HepG2 (cell line): ENCODE measurements at regions not wholly inside any gene's neighbourhood (a gene's known extent, or its start where the extent isn't known, plus 50 kb on each side); places are given as distances from the start of the nearest gene placed in this dataset.
"Not testable (repeated sequence)": the region's sequence is repeated elsewhere in the genome, so short reads cannot be mapped to it uniquely, and the experiment has no call there.

Source experiments
- ATAC-seq: fragments of 200-7000 bp; cut with Tn5 transposase; 3 replicates; pipeline ENCODE4 v1.9.1; 2020; ENCODE audit warnings: mild to moderate bottlenecking, moderate library complexity
- BruUV-seq: library from RNA; stranded (reverse); fragments of 400-500 nt; replicated peaks from 2 replicates; lab custom pipeline; 2021; lab: Mats Ljungman, UMichigan
- CTCF ChIA-PET: fragments of 300-600 bp; formaldehyde crosslinking; extraction: SDS; loops from one replicate; lab custom pipeline; 2021; ENCODE audit warnings: low total read pairs, inconsistent platforms, low intra/inter-chr PET ratio; lab: Yijun Ruan, JAX
- POLR2A ChIA-PET: fragments of 350-600 bp; sonication (Branson Sonifier 250); formaldehyde crosslinking; loops from one replicate; lab custom pipeline; 2020; ENCODE audit warnings: antibody characterized with exemption, inconsistent platforms; lab: Yijun Ruan, JAX
- DNase-seq: peaks from one replicate; pipeline ENCODE4 v3.0.0-alpha.2; 2015; ENCODE audit warnings: low spot score
- FAIRE-seq: peaks from 3 replicates; lab custom pipeline; 2011; peaks lifted over from hg19 to GRCh38; lab: Jason Lieb, UNC
- H2AFZ ChIP-seq: one replicate; pipeline ENCODE4 v1.6.1; 2011; ENCODE audit warnings: low read length, inconsistent platforms
- H3K27ac ChIP-seq: fragments of 300-600 bp; 3 replicates; pipeline ENCODE4 v1.8.0; 2011; ENCODE audit warnings: mixed run types, mild to moderate bottlenecking, mixed read lengths, low read length, inconsistent platforms; ENCODE audit not compliant: insufficient read depth; ENCODE audit errors: extremely low read length
- H3K27me3 ChIP-seq, 2 experiments: fragments of 200-600 bp in 1 of 2; 2 replicates in 1 of 2; 3 replicates in 1 of 2; pipeline versions ENCODE4 v1.6.0 to v1.8.0; 2011; ENCODE audit warnings: low read length in 2 of 2, mild to moderate bottlenecking in 2 of 2, moderate library complexity in 2 of 2, inconsistent platforms in 1 of 2; ENCODE audit not compliant: insufficient read depth in 2 of 2, control insufficient read depth in 1 of 2
- H3K36me3 ChIP-seq, 2 experiments: fragments of 200-600 bp in 1 of 2; replicated peaks in 1 of 2; 2 replicates in 1 of 2; 3 replicates in 1 of 2; pipeline versions ENCODE4 v1.5.1 to v1.8.0; 2011; ENCODE audit warnings: low read length in 2 of 2, inconsistent platforms in 1 of 2; ENCODE audit not compliant: insufficient read depth in 2 of 2, control insufficient read depth in 1 of 2
- H3K4me1 ChIP-seq: 2 replicates; pipeline ENCODE4 v1.5.1; 2012; ENCODE audit warnings: low read length, inconsistent platforms; ENCODE audit not compliant: insufficient read depth
- H3K4me2 ChIP-seq: 2 replicates; pipeline ENCODE4 v1.6.0; 2011; ENCODE audit warnings: low read depth, low read length, inconsistent platforms
- H3K4me3 ChIP-seq, 3 experiments: fragments of 200-600 bp in 1 of 3; sonication (generic), shearing (Covaris generic) in 1 of 3; replicated peaks in 1 of 3; 2 replicates each; pipeline ENCODE4 v1.5.1; 2011 to 2016; ENCODE audit warnings: low read length in 3 of 3, inconsistent platforms in 2 of 3, low read depth in 2 of 3, mild to moderate bottlenecking in 2 of 3, control low read depth in 1 of 3, mixed read lengths in 1 of 3; ENCODE audit not compliant: insufficient read depth in 1 of 3
- H3K79me2 ChIP-seq: one replicate; pipeline ENCODE4 v1.6.1; 2011; ENCODE audit warnings: low read length, inconsistent platforms; ENCODE audit not compliant: insufficient read depth
- H3K9ac ChIP-seq: 2 replicates; pipeline ENCODE4 v1.6.0; 2011; ENCODE audit warnings: mild to moderate bottlenecking, low read depth, low read length, inconsistent platforms; ENCODE audit not compliant: insufficient read depth
- H3K9me3 ChIP-seq: 2 replicates; pipeline ENCODE4 v1.5.1; 2012; ENCODE audit warnings: mild to moderate bottlenecking, low read length
- H4K20me1 ChIP-seq: 2 replicates; pipeline ENCODE4 v1.6.0; 2011; ENCODE audit warnings: inconsistent platforms, mild to moderate bottlenecking, low read length, moderate library complexity; ENCODE audit not compliant: insufficient read depth
- KLF9 ChIP-seq: IDR thresholded peaks from 2 replicates; pipeline ENCODE4 v1.6.1; 2016; ENCODE audit warnings: low read depth
- RNF2 ChIP-seq: fragments of 450-650 bp; conservative IDR thresholded peaks from 2 replicates; pipeline ENCODE4 v1.6.1; 2016; ENCODE audit warnings: low read depth
- ZNF678 ChIP-seq: sonication (generic); formaldehyde crosslinking; IDR thresholded peaks from 2 replicates; pipeline ENCODE4 v1.4.0; 2020; ENCODE audit warnings: mild to moderate bottlenecking, missing genetic modification reagents
- WGBS: methylation state at CpG from one replicate; pipeline ENCODE4 v1.1.6; 2017; ENCODE audit warnings: low lambda C conversion rate; 5-methylcytosine and 5-hydroxymethylcytosine counted together
- in situ Hi-C: cut with HindIII; loops from 2 replicates; pipeline ENCODE4 v1.10.0; 2017; ENCODE audit warnings: low pct_unique_long_range_greater_than_20kb; ENCODE audit not compliant: extremely low pct_ligation_motif_present
- intact Hi-C: fragments of 100-400 bp; cut with micrococcal nuclease; formaldehyde crosslinking; loops from one replicate; pipeline ENCODE4 v1.10.0; 2022; ENCODE audit not compliant: unreplicated experiment
- TF ChIP-seq, protein P1 (sequence below): sonication (generic); formaldehyde crosslinking; IDR thresholded peaks from 2 replicates; pipeline ENCODE4 v1.4.0; 2020; ENCODE audit warnings: missing genetic modification reagents

GRCh38 chr4:3880615-3881120 is 114.5 kb downstream of the ADRA2C start (continued):
- TF ChIP-seq ZNF678 (CRISPR knock-in tag): no peak
- no peak for TF ChIP-seq KLF9 (CRISPR knock-in tag)
- TF ChIP-seq, protein P1, sequence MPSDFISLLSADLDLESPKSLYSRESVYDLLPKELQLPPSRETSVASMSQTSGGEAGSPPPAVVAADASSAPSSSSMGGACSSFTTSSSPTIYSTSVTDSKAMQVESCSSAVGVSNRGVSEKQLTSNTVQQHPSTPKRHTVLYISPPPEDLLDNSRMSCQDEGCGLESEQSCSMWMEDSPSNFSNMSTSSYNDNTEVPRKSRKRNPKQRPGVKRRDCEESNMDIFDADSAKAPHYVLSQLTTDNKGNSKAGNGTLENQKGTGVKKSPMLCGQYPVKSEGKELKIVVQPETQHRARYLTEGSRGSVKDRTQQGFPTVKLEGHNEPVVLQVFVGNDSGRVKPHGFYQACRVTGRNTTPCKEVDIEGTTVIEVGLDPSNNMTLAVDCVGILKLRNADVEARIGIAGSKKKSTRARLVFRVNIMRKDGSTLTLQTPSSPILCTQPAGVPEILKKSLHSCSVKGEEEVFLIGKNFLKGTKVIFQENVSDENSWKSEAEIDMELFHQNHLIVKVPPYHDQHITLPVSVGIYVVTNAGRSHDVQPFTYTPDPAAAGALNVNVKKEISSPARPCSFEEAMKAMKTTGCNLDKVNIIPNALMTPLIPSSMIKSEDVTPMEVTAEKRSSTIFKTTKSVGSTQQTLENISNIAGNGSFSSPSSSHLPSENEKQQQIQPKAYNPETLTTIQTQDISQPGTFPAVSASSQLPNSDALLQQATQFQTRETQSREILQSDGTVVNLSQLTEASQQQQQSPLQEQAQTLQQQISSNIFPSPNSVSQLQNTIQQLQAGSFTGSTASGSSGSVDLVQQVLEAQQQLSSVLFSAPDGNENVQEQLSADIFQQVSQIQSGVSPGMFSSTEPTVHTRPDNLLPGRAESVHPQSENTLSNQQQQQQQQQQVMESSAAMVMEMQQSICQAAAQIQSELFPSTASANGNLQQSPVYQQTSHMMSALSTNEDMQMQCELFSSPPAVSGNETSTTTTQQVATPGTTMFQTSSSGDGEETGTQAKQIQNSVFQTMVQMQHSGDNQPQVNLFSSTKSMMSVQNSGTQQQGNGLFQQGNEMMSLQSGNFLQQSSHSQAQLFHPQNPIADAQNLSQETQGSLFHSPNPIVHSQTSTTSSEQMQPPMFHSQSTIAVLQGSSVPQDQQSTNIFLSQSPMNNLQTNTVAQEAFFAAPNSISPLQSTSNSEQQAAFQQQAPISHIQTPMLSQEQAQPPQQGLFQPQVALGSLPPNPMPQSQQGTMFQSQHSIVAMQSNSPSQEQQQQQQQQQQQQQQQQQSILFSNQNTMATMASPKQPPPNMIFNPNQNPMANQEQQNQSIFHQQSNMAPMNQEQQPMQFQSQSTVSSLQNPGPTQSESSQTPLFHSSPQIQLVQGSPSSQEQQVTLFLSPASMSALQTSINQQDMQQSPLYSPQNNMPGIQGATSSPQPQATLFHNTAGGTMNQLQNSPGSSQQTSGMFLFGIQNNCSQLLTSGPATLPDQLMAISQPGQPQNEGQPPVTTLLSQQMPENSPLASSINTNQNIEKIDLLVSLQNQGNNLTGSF (CRISPR knock-in tag): no peak
- TF ChIP-seq RNF2: no peak

DNA sequence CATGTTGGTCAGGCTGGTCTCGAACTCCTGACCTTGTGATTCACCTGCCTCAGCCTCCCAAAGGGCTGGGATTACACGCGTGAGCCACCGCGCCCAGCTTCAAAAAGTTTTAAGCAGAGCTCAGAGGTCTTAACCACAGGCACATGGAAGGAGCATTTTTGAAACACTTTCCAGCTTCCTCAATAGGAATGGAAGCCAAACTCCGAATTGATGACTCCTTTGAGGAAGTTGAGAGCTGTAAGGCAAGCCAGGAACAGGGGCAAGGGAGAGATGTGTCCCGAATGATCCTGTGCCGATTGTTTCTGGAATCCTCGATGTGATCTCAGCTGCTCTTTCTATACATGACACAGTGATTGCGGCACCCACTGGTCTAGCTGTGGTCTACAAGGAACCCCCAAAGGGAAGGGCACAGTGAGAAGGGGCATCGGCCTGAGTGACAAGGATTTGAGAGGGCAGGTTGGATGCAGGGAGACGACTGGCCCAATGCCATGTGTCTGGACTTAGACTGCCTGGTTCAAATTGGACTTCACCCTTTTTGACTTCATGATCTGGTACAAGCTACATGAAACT is 116.2 kb downstream of the ADRA2C start:
- H4K20me1 ChIP-seq, H3K36me3 ChIP-seq, ATAC-seq, POLR2A ChIA-PET, H3K4me2 ChIP-seq, H3K4me1 ChIP-seq, H3K4me3 ChIP-seq, CTCF ChIA-PET, DNase-seq, intact Hi-C loops, H3K27ac ChIP-seq, BruUV-seq, H2AFZ ChIP-seq, FAIRE-seq, in situ Hi-C loops, H3K79me2 ChIP-seq, H3K9ac ChIP-seq: not testable (repeated sequence)
- Histone ChIP-seq H3K9me3 (peaks cover 11% of the 10 kb centered on the region), H3K27me3 (peaks cover 0 to 13% of the 10 kb centered on the region in 2 experiments; a peak in 2 of 5 replicates)
- 39% methylated on average over 12 of the region's 12 CpGs for WGBS

- H3K27ac ChIP-seq, H3K4me1 ChIP-seq, BruUV-seq, H3K9me3 ChIP-seq, DNase-seq, H3K4me2 ChIP-seq, FAIRE-seq, H3K4me3 ChIP-seq, H3K36me3 ChIP-seq, ATAC-seq, in situ Hi-C loops, H2AFZ ChIP-seq, H3K9ac ChIP-seq, CTCF ChIA-PET, H3K79me2 ChIP-seq, POLR2A ChIA-PET, intact Hi-C loops, H3K27me3 ChIP-seq, H4K20me1 ChIP-seq: not testable (repeated sequence)
- 18% methylated on average over 5 of the region's 5 CpGs for WGBS
Observed at GRCh38 chr4:3884261-3884660, 118.1 kb downstream of the ADRA2C start.
